Lung (tissue), 11 donors: ENCODE measurements at regions not wholly inside any gene's neighbourhood (a gene's known extent, or its start where the extent isn't known, plus 50 kb on each side); places are given as distances from the start of the nearest gene placed in this dataset.

ENCODE experiments used
- ATAC-seq: fragments of 200-7000 bp; cut with Tn5 transposase; one replicate; pipeline ENCODE4 v1.9.1; 2020; ENCODE audit warnings: moderate number of reproducible peaks; ENCODE audit not compliant: insufficient read depth, low FRiP score
- DNase-seq, 3 donors: peaks; one replicate each; pipeline ENCODE4 v3.0.0-alpha.2; 2013 to 2017
- H3K27ac ChIP-seq, 2 donors: one replicate each; pipeline ENCODE4 v1.5.1; 2013; ENCODE audit warnings: mild to moderate bottlenecking in 2 of 2, moderate library complexity in 2 of 2, control low read depth in 1 of 2, inconsistent platforms in 1 of 2, low read depth in 1 of 2, low read length in 1 of 2
- H3K27me3 ChIP-seq, 3 donors: one replicate each; pipeline ENCODE4 v1.5.1; 2013; ENCODE audit warnings: low read length in 2 of 3; ENCODE audit not compliant: control insufficient read depth in 3 of 3, insufficient read depth in 3 of 3
- H3K36me3 ChIP-seq, 4 donors: one replicate each; pipeline ENCODE4 v1.5.1; 2013; ENCODE audit warnings: low read length in 4 of 4, mild to moderate bottlenecking in 1 of 4, moderate library complexity in 1 of 4; ENCODE audit not compliant: control insufficient read depth in 4 of 4, insufficient read depth in 4 of 4
- H3K4me1 ChIP-seq, 5 donors: one replicate each; pipeline ENCODE4 v1.5.1; 2013; ENCODE audit warnings: low read length in 5 of 5, mild to moderate bottlenecking in 2 of 5, moderate library complexity in 1 of 5; ENCODE audit not compliant: control insufficient read depth in 5 of 5, insufficient read depth in 5 of 5
- H3K4me3 ChIP-seq: one replicate; pipeline ENCODE4 v1.5.1; 2013; ENCODE audit warnings: mild to moderate bottlenecking, control low read depth, moderate library complexity
- H3K9ac ChIP-seq, 2 donors: one replicate each; pipeline ENCODE4 v1.5.1; 2013; ENCODE audit warnings: low read length in 2 of 2, control low read depth in 1 of 2; ENCODE audit not compliant: insufficient read depth in 1 of 2
- H3K9me3 ChIP-seq, 4 donors: one replicate each; pipeline ENCODE4 v1.5.1; 2013; ENCODE audit warnings: low read length in 3 of 4, mild to moderate bottlenecking in 1 of 4, moderate library complexity in 1 of 4; ENCODE audit not compliant: control insufficient read depth in 4 of 4, insufficient read depth in 3 of 4
- WGBS, 2 donors: extraction: QIAGEN DNeasy Blood & Tissue Kit; methylation state at CpG; one replicate each; pipeline ENCODE4 v1.1.7; 2013; 5-methylcytosine and 5-hydroxymethylcytosine counted together
- TF ChIP-seq, protein P1 (sequence below): IDR thresholded peaks from 2 replicates; pipeline ENCODE4 v1.5.1; 2012; ENCODE audit warnings: mild to moderate bottlenecking; ENCODE audit errors: control extremely low read depth, extremely low read depth
- donor health status: control.
- donor health status: control.
- donor health status: Bipolar disorder and iron deficiency.
- donor health status: healthy.
- donor health status: DM: yes; HTN: yes; CAD: no.

DNA sequence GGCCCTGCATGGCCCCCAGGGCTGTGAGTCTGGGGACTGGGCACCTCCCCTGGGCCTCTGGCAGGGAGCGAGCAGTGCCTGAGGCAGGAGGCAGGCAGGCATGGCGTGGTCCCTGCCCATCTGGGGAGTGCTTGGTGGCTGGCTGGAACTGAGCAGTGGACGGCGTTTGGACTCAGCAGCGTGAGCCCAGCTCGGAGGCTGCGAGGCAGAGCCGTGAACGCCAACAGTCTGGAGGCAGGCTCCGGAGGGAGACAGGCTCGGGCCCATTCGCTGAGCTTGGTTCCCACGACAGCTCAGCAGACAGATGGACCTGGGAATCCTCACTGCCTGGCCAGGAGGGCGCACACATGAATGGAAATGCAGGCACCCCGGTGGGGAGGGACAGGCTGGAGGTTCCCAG, 160.7 kb upstream of the POU3F1 start:
- WGBS, 2 donors: 95 to 96% methylated on average over 15 of the region's 15 CpGs
- Histone ChIP-seq H3K36me3 (no peaks in the 10 kb centered on the region), H3K27me3 (no peaks in the 10 kb centered on the region), H3K9ac (no peak overlapping the region), H3K4me1 (peaks cover 0 to 10% (median 0%) of the 10 kb centered on the region in 5 donors), H3K9me3 (no peaks in the 10 kb centered on the region), H3K4me3 (no peak overlapping the region), H3K27ac (no peak overlapping the region)
- TF ChIP-seq, protein P1, sequence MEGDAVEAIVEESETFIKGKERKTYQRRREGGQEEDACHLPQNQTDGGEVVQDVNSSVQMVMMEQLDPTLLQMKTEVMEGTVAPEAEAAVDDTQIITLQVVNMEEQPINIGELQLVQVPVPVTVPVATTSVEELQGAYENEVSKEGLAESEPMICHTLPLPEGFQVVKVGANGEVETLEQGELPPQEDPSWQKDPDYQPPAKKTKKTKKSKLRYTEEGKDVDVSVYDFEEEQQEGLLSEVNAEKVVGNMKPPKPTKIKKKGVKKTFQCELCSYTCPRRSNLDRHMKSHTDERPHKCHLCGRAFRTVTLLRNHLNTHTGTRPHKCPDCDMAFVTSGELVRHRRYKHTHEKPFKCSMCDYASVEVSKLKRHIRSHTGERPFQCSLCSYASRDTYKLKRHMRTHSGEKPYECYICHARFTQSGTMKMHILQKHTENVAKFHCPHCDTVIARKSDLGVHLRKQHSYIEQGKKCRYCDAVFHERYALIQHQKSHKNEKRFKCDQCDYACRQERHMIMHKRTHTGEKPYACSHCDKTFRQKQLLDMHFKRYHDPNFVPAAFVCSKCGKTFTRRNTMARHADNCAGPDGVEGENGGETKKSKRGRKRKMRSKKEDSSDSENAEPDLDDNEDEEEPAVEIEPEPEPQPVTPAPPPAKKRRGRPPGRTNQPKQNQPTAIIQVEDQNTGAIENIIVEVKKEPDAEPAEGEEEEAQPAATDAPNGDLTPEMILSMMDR: no peak
- DNase-seq (no peak), ATAC-seq (no peak)

DNA sequence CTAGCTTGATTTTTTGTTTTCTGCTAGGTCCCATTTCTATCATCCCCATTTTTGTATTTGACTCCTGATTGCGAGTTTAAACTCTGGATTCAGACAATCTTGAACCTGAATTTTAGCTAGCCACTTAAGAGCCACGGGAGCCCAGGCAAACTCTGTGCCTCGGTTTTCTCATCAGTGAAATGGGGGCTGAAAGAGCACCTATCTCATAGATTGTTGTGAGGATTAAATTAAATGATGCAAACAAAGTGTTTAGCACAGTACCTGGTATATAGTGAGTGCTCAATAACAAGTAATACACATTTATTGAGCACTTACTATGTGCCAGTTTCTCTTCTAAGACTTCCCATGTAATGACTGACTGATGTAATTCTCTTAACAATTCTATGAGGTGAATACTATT, 158.1 kb upstream of the POU3F1 start:
- H3K4me1 ChIP-seq: peaks cover 0 to 3% (median 0%) of the 10 kb centered on the region in 5 donors
- H3K4me3 ChIP-seq: no peak overlapping the region
- no peaks in the 10 kb centered on the region for H3K36me3 ChIP-seq
- no peak for DNase-seq
- no peaks in the 10 kb centered on the region for H3K27me3 ChIP-seq
- no peak overlapping the region for H3K9ac ChIP-seq
- no peak overlapping the region for H3K27ac ChIP-seq
- no peak for ATAC-seq
- TF ChIP-seq, protein P1: no peak
- 92 to 94% methylated on average over 3 of the region's 3 CpGs for WGBS, 2 donors
- peaks cover 0 to 7% (median 2%) of the 10 kb centered on the region in 4 donors for H3K9me3 ChIP-seq

DNA sequence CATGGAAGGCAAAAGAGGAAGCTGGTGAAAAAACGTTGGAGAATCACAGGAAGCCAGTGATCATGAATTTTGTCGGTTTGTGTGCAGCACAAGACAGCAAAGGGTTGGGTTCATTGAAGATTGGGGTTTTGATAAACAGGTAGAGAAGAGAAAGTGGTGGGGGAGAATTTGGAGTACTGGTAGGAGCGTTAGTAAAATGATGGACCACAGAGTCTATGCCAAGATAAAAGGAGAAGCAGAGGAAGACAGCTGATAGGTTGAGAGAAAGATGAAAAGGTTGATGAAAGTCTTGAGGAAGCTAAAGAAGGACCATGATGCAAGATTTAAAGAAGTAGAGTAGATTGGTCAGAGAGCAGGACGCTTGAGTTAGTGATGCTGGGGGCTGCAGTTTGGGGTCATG, 156.8 kb upstream of the POU3F1 start:
- WGBS, 2 donors: 20 to 39% methylated on average over 4 of the region's 4 CpGs
- Histone ChIP-seq H3K9me3 (peaks cover 0 to 7% (median 2%) of the 10 kb centered on the region in 4 donors), H3K4me3 (no peak overlapping the region), H3K27ac (no peak overlapping the region), H3K9ac (no peak overlapping the region), H3K36me3 (no peaks in the 10 kb centered on the region), H3K27me3 (no peaks in the 10 kb centered on the region), H3K4me1 (peaks cover 0 to 8% (median 3%) of the 10 kb centered on the region in 5 donors)
- TF ChIP-seq, protein P1: no peak
- DNase-seq (no peak), ATAC-seq (no peak)

DNA sequence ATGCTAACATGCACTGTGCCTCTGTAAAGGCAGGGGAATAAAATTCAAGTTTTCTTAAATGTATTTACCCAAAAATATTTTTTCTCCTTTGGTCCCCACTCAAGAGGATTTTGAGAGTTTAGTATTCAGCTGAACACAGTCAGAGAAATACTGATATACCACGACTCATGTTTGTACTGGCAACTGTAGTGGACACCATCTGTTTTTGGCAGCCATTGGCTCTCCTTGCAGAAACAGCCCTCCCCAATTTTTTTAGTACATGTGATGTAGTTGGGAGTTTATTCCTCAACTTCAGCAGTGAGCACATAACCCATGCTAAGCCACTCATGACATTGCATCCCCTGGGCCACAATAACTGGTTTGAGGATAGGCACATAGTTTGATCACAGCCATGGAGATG, 154.8 kb upstream of the POU3F1 start:
- ATAC-seq (no peak), DNase-seq (peak in 2 of 3 donors; percentile 39 to 64)
- Histone ChIP-seq H3K4me1 (peaks cover 0 to 24% (median 14%) of the 10 kb centered on the region in 5 donors), H3K4me3 (no peak overlapping the region), H3K9ac (no peak overlapping the region), H3K36me3 (no peaks in the 10 kb centered on the region), H3K9me3 (peaks cover 0 to 7% (median 2%) of the 10 kb centered on the region in 4 donors), H3K27ac (no peak overlapping the region), H3K27me3 (no peaks in the 10 kb centered on the region)
- WGBS, 2 donors: 51 to 83% methylated on average over 1 of the region's 1 CpG
- TF ChIP-seq, protein P1: no peak
